ENCODE measurements at regions not wholly inside any gene's neighbourhood (a gene's known extent, or its start where the extent isn't known, plus 50 kb on each side); places are given as distances from the start of the nearest gene placed in this dataset.
"Not testable (repeated sequence)": the region's sequence is repeated elsewhere in the genome, so short reads cannot be mapped to it uniquely, and the experiment has no call there.

GRCh38 chr4:75422998-75423397, 91.2 kb downstream of the RCHY1 start:
- intact Hi-C loops (cut with DNase I), result no loop called here
- DNase-seq, result no peak

- DNase-seq, result no peak
- intact Hi-C loops (cut with DNase I), result no loop called here
Measured at GRCh38 chr4:75412746-75413145, 101.5 kb downstream of the RCHY1 start.

- no peak for DNase-seq
- intact Hi-C loops (cut with DNase I), result no loop called here
Measured at GRCh38 chr4:75398501-75398900, 115.7 kb downstream of the RCHY1 start.

GRCh38 chr4:75391489-75392166, 122.6 kb downstream of the RCHY1 start:
- DNase-seq, result peak in 1 of 10 donors; percentile 15
- intact Hi-C loops (cut with DNase I), result no loop called here

GRCh38 chr4:75386426-75386825, 127.8 kb downstream of the RCHY1 start:
- intact Hi-C loops (cut with DNase I); DNase-seq: not testable (repeated sequence)

GRCh38 chr4:75385106-75385505, 129.1 kb downstream of the RCHY1 start:
- DNase-seq, result no peak
- intact Hi-C loops (cut with DNase I), result no loop called here

GRCh38 chr4:75376543-75376942, 137.7 kb downstream of the RCHY1 start:
- DNase-seq, result no peak
- intact Hi-C loops (cut with DNase I), result no loop called here

GRCh38 chr4:75371915-75372314, 142.3 kb downstream of the RCHY1 start:
- DNase-seq, result no peak
- intact Hi-C loops (cut with DNase I), result no loop called here

GRCh38 chr4:75370576-75370975, 143.6 kb downstream of the RCHY1 start:
- intact Hi-C loops (cut with DNase I), result no loop called here
- no peak for DNase-seq

- no peak for DNase-seq
- intact Hi-C loops (cut with DNase I), result no loop called here
Measured at GRCh38 chr4:75345423-75345822, 168.8 kb downstream of the RCHY1 start.

GRCh38 chr4:75344915-75345314, 169.3 kb downstream of the RCHY1 start:
- intact Hi-C loops (cut with DNase I), result no loop called here
- DNase-seq, result no peak

GRCh38 chr4:75343333-75343732, 170.9 kb downstream of the RCHY1 start:
- no peak for DNase-seq
- intact Hi-C loops (cut with DNase I), result no loop called here

GRCh38 chr4:75340561-75340960, 173.6 kb downstream of the RCHY1 start:
- no peak for DNase-seq
- intact Hi-C loops (cut with DNase I), result no loop called here

- DNase-seq, result no peak
- intact Hi-C loops (cut with DNase I), result no loop called here
Measured at GRCh38 chr4:75338352-75338880, 175.8 kb downstream of the RCHY1 start.

- intact Hi-C loops (cut with DNase I), result no loop called here
- no peak for DNase-seq
Measured at GRCh38 chr4:75327804-75328512, 186.2 kb downstream of the RCHY1 start.

- intact Hi-C loops (cut with DNase I), result no loop called here
- DNase-seq, result peak in 1 of 10 donors; percentile 11
Measured at GRCh38 chr4:75325318-75325979, 188.8 kb downstream of the RCHY1 start.

- intact Hi-C loops (cut with DNase I), result no loop called here
- DNase-seq, result no peak
Measured at GRCh38 chr4:75321484-75321883, 192.7 kb downstream of the RCHY1 start.

GRCh38 chr4:75317641-75318040, 196.6 kb downstream of the RCHY1 start:
- intact Hi-C loops (cut with DNase I); DNase-seq: not testable (repeated sequence)

GRCh38 chr4:75308049-75308448, 206.2 kb downstream of the RCHY1 start:
- intact Hi-C loops (cut with DNase I), result no loop called here
- DNase-seq, result no peak

- intact Hi-C loops (cut with DNase I), result no loop called here
- no peak for DNase-seq
Measured at GRCh38 chr4:75306506-75306905, 207.7 kb downstream of the RCHY1 start.

GRCh38 chr4:75302648-75303047, 211.6 kb downstream of the RCHY1 start:
- no peak for DNase-seq
- intact Hi-C loops (cut with DNase I), result no loop called here

Measured in posterior cingulate gyrus (tissue), 11 donors.